Activated CD4-positive, alpha-beta T cell treated with anti-CD3 and anti-CD28 coated beads for 1 hour (primary cell): ENCODE measurements at regions not wholly inside any gene's neighbourhood (a gene's known extent, or its start where the extent isn't known, plus 50 kb on each side); places are given as distances from the start of the nearest gene placed in this dataset.
"Not testable (repeated sequence)": the region's sequence is repeated elsewhere in the genome, so short reads cannot be mapped to it uniquely, and the experiment has no call there.

Experiments
- DNase-seq: peaks from one replicate; pipeline ENCODE4 v3.0.0-alpha.2; 2020

GRCh38 chr2:180829261-180829660 is 151.1 kb upstream of the UBE2E3 start:
- DNase-seq: no peak

DNA sequence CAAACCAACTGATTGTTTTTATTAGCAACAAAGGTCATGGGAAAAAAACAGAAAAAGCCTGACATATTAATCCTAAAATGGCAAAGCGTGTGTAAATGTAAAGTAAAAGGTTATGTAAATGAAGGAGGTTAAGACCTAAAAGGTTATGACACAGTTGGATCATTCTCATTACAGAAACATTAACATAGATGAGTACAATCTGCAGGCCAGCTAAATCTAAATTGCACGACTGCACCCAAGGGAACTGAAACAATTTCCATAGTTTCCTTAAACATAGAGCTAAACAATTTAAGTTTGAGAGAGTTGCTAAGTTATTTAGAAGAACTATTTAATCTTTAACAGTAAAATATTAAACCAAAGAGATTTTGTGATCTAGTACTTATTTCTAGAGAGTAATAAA is 151.6 kb upstream of the UBE2E3 start:
- DNase-seq: no peak

GRCh38 chr2:180823546-180824141 is 156.8 kb upstream of the UBE2E3 start:
- DNase-seq: no peak

- no peak for DNase-seq
Observed at GRCh38 chr2:180819106-180819505, 161.3 kb upstream of the UBE2E3 start.

GRCh38 chr2:180818700-180819099 is 161.7 kb upstream of the UBE2E3 start:
- not testable (repeated sequence) for DNase-seq

GRCh38 chr2:180799141-180799540 is 181.3 kb upstream of the UBE2E3 start:
- no peak for DNase-seq

DNA sequence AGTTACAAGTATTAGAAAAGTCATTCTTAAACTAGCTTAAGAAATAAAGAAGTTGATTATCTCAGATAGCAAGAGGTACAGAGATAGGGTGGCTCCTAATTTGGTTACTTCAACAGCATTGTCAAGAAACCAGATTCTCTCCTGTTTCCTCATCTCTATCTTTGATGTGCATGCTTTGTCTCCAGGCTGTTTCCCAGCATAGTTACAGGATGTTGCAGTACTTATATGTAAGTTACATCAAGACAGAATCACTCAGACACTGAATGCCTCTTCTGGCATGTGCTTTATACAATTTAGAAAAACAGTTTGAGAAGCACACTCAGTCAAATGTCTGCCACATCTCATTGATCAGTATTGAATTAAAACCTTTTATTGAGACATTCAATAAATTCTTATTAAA is 189.5 kb upstream of the UBE2E3 start:
- DNase-seq: no peak

GRCh38 chr2:180787330-180787729 is 193.1 kb upstream of the UBE2E3 start:
- DNase-seq: no peak

- no peak for DNase-seq
Observed at GRCh38 chr2:180781276-180781675, 199.1 kb upstream of the UBE2E3 start.

DNA sequence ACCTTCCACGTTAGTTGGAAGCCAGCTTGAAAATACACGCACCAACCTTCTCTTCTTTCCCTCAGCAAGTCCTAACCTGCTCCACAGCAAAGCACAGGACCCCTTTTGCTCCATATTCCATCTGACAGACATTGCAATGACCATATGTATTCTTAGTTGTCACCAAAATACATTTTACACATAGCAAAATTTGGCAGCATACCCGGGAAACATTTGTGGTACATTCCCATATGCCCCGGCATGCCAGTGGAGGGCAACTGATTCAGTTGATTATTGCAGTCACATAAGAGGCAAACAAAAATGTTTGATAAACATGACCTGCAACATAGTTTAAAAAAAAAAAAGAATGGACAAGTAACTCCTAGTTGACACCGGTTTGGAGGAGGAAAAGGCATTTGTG is 202.1 kb upstream of the UBE2E3 start:
- no peak for DNase-seq

DNA sequence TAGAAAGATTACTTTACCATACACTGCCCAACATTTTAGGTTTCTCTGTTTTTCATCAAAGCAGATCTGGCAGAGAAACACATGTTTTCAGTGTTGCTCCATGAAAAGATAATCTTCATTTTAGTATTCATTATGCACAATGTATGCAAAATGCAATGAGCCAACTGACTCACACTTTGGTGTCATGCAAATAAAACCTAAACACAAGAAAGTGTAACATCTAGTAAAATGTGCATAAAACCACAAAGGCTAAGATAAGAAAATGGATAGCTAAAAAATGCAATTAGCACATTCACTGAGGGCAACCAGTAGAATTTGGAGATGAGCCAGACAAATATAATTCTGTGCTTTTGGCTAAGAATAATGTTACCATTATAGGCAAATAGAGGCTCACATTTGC is 203.5 kb upstream of the UBE2E3 start:
- DNase-seq: no peak

DNA sequence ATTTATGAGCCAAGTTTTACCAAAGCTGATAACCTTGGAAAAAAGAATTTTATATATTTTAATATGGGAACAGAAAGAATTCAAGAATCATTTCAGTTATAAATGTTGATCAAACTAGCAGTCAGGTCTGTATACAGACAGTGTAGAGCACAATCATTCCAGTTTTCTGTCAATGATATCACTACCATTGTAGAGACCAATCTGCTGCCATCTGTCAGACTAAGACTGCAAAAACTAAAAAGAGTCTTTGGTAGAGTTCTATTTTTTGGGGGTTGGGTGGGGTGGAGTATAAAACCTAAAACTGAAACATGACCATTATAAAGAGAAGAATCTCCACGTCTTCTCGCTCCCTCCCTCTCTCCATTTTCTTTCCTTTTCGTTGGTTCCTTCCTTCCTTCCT is 204.7 kb upstream of the UBE2E3 start:
- DNase-seq: no peak

DNA sequence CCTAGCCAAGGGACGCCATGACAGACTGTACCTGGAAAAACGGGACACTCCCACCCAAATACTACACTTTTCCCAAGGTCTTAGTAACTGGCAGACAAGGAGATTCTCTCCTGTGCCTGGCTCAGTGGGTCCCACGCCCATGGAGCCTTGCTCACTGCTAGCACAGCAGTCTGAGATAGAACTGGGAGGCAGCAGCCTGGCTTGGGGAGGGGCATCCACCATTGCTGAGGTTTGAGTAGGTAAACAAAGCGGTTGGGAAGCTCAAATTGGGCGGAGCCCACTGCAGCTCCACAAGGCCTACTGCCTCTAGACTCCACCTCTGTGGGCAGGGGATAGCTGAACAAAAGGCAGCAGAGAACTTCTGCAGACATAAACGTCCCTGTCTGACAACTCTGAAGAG is 215.1 kb upstream of the UBE2E3 start:
- DNase-seq: not testable (repeated sequence)

- no peak for DNase-seq
Observed at GRCh38 chr2:180763263-180763989, 217.0 kb upstream of the UBE2E3 start.

DNA sequence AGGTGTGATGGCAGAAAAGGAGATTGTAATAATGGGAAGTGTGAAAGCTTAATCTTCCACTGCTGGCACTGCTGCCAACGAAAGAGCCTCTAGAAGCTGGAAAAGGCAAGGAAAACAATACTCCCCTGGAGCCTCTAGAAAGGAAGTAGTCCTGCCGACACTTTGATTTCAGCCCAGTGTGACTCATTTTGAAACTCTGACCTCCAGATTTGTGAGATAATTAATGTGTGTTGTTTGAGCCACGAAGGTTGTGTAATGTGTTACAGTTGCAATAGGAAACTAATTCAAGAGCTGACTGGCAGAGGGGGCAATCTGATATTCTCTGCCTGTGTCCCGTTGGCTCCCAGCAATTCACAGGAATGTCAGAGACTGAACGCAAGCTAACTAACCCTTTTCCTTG is 219.2 kb upstream of the UBE2E3 start:
- DNase-seq: no peak

GRCh38 chr2:180759631-180760030 is 220.8 kb upstream of the UBE2E3 start:
- DNase-seq: no peak

DNA sequence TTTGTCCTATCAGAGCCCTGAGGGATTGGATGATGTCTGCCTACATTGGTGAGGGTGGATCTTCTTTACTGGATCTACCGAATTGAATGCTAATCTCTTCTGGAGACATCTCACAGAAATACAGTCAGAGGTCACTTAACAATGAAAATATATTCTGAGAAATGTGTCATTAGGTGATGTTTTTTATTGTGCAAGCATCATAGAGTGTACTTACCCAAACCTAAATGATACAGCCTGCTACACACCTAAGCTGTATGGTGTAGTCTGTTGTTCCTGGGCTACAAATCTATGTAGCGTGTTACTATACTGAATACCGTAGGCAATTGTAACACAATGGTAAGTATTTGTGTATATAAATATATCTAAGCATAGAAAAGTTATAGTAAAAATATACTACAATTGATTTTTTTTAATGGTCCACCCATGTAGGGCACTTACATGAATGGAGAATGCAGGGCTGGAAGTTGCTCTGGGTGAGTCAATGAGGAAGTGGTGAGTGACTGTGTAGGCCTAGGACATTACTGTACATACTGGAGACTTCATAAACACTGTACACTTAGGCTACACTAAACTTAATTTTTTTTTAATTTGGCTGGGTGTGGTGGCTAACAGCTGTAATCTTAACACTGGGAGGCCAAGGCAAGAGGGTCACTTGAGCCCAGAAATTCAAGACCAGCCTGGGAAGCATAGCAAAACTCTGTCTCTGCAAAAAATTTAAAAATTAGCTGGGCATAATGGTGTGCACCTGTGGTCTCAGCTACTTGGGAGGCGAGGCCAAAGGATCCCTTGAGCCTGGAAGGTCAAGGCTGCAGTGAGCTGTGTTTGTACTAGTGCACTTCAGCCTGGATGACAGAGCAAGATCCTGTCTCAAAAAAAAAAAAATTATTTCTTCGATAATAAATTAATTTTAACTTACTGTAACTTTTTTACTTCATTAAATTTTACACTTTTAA is 226.3 kb upstream of the UBE2E3 start:
- no peak for DNase-seq

DNA sequence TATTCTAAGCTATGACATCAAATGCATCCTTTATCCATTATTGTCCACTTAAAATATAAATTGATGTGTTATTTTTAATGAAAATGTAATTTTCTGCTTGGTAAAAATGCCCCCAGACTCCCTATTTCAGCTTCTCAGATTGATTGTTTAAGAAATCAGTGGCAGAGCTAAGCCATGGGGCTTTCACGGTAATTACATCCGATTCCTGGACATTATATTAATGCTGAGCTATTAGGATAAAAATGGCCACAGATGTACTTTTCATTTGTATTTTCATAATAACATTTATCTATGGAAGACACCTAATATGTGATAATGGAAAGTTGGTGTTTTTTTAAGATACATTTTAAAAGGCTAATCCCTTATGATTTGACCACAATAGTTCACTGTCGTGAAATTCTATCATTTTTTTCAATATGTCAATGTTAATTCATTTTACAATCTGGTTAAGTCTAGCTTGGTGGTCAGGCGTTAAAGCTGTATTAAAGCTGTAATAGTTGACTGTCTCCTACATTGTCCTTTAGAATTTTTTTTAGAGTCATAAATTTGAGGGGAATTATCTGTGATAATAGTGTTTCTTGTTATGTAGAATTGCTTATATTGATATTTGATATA is 229.0 kb upstream of the UBE2E3 start:
- DNase-seq: no peak

DNA sequence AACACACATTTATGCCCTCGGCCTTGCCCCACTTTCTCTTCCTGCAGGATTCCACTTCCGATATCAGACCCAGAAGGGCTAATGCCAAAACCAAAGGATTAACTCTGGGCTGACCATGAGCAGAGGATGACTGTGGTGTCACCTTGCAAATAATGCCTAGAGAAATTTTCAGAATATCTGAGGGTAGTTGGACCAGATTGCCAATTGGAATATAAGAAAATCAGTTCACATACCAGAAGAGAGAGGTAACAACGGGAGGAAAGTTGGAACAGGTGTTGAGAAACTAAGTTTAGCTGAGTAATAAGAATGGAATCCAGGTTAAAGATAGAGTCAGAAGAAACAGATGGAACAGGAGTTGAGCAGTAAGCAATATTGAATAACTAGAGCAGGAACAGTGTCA is 232.7 kb upstream of the UBE2E3 start:
- DNase-seq: no peak

GRCh38 chr2:180743401-180743800 is 237.0 kb upstream of the UBE2E3 start:
- DNase-seq: no peak

GRCh38 chr2:180742801-180743200 is 237.6 kb upstream of the UBE2E3 start:
- DNase-seq: no peak

DNA sequence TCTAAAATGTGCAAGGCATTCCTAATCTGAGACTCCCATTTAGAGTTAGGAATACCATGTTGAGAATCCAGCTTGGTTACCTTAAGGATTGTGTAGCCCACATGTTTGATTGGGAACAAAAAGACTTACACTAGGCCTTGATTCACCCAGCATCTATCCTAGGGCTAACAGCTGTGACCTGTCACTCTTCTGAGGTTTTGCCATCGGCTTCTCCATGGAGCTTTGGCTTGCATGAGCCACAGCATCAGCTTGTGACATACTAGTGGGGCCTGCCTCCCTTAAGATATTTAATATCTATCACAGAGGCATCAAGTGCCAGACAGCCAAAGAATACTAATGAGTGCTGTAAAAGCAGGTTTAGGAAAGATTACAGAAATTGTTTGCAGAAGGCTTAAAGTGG is 241.3 kb upstream of the UBE2E3 start:
- no peak for DNase-seq

DNA sequence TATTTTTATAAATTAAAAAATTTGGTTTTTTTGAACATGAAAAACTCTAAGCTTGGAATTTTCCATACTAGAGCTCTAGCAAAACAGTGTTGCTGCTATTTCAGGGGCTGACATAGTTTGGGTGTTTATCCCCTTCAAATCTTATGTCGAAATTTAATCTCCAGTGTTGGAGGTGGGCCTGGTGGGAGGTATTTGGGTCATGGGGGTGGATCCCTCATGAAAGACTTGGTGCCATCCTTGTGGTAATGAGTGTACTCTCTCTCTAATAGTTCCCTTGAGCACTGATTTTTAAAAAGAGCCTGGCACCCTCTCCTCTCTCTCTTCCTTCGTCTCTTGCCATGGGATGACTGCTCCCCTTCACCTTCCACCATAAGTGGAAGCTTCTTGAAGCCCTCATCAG is 244.6 kb upstream of the UBE2E3 start:
- no peak for DNase-seq
